ENCODE measurements at regions not wholly inside any gene's neighbourhood (a gene's known extent, or its start where the extent isn't known, plus 50 kb on each side); places are given as distances from the start of the nearest gene placed in this dataset.

DNA sequence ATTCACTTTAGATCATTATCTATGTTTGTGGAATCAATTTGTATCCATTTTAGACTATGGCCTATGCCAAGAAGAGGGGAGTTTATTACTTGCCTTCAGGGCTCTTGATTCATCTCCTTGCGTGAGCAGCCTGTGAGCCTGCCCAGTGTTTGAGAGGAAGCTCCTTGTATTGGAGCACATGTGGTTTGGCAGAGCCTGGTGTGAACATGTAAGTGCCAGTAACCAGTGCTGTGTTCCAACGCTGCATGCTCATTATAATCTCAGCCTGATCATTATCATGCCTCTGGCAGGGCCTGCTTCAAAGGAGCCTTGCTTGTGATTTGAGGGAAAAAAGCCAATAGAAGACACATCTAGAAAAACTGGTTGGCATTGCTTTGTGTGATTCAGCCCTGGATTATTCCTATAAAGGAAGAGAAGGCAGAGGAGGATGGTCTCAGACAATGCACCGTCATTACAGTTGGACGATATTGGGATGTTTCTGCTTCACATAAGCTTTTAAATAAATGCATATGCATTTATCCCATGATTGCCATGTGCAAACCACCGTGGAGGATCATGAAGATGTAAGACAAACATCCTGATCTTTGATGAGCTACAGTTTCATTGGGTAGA, 203.4 kb upstream of the AHR start:
- TF ChIP-seq, protein P1, sequence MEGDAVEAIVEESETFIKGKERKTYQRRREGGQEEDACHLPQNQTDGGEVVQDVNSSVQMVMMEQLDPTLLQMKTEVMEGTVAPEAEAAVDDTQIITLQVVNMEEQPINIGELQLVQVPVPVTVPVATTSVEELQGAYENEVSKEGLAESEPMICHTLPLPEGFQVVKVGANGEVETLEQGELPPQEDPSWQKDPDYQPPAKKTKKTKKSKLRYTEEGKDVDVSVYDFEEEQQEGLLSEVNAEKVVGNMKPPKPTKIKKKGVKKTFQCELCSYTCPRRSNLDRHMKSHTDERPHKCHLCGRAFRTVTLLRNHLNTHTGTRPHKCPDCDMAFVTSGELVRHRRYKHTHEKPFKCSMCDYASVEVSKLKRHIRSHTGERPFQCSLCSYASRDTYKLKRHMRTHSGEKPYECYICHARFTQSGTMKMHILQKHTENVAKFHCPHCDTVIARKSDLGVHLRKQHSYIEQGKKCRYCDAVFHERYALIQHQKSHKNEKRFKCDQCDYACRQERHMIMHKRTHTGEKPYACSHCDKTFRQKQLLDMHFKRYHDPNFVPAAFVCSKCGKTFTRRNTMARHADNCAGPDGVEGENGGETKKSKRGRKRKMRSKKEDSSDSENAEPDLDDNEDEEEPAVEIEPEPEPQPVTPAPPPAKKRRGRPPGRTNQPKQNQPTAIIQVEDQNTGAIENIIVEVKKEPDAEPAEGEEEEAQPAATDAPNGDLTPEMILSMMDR (IDR thresholded peaks at IDR 0.05), result no peak
- no peak for TF ChIP-seq POLR2A (IDR thresholded peaks at IDR 0.05)
